ENCODE measurements at regions not wholly inside any gene's neighbourhood (a gene's known extent, or its start where the extent isn't known, plus 50 kb on each side); places are given as distances from the start of the nearest gene placed in this dataset.
"Not testable (repeated sequence)": the region's sequence is repeated elsewhere in the genome, so short reads cannot be mapped to it uniquely, and the experiment has no call there.

DNA sequence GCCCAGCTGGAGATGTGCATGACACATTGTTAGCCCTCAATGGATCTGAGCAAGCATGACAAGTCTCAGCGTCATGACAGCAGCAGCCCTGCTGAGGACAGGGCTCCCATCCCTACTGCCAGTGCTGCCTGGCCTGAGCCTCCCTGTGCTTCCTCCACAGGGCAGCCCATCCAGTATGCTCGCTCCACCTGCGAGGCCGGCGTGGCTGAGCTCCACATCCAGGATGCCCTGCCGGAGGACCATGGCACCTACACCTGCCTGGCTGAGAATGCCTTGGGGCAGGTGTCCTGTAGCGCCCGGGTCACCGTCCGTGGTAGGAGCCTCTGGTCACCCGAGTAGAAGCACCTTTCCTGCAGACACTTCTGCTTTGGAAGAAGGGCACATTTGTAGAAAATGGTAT lies 85.8 kb upstream of the OSBPL11 start:
- DNase-seq (ENCODE audit: low read depth in 2 of 2): no peak
- H3K9ac ChIP-seq (ENCODE audit: insufficient read depth, low read length): no peak overlapping the region
- no peak overlapping the region for H3K4me3 ChIP-seq (replicated peaks in 1 of 4; ENCODE audit: control extremely low read depth in 1 of 4, insufficient read depth in 1 of 4, low read depth in 3 of 4, low read length in 4 of 4)
- TF ChIP-seq, protein P1, sequence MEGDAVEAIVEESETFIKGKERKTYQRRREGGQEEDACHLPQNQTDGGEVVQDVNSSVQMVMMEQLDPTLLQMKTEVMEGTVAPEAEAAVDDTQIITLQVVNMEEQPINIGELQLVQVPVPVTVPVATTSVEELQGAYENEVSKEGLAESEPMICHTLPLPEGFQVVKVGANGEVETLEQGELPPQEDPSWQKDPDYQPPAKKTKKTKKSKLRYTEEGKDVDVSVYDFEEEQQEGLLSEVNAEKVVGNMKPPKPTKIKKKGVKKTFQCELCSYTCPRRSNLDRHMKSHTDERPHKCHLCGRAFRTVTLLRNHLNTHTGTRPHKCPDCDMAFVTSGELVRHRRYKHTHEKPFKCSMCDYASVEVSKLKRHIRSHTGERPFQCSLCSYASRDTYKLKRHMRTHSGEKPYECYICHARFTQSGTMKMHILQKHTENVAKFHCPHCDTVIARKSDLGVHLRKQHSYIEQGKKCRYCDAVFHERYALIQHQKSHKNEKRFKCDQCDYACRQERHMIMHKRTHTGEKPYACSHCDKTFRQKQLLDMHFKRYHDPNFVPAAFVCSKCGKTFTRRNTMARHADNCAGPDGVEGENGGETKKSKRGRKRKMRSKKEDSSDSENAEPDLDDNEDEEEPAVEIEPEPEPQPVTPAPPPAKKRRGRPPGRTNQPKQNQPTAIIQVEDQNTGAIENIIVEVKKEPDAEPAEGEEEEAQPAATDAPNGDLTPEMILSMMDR (conservative IDR thresholded peaks at IDR 0.05 in 1 of 2, IDR thresholded peaks at IDR 0.05 in 1 of 2; ENCODE audit: low read depth in 1 of 2, low read length in 2 of 2): no peak
- TF ChIP-seq EZH2 (IDR thresholded peaks at IDR 0.05; ENCODE audit: low read length, missing control alignments): no peak
- no peaks in the 10 kb centered on the region for H3K4me1 ChIP-seq (ENCODE audit: control insufficient read depth, extremely low read depth, insufficient read depth, low read length)
- no peaks in the 10 kb centered on the region for H4K20me1 ChIP-seq (ENCODE audit: control insufficient read depth, extremely low read depth, insufficient read depth, low read length)
- no peak overlapping the region for H2AFZ ChIP-seq (ENCODE audit: low read length)
- no peak overlapping the region for H3K4me2 ChIP-seq (ENCODE audit: extremely low read depth, insufficient read depth, low read length)
- H3K79me2 ChIP-seq (ENCODE audit: control insufficient read depth, insufficient read depth, low read length): no peaks in the 10 kb centered on the region
- no peaks in the 10 kb centered on the region for H3K36me3 ChIP-seq (ENCODE audit: control insufficient read depth, insufficient read depth, low read length)
- H3K27me3 ChIP-seq (ENCODE audit: control insufficient read depth, insufficient read depth, low read length): no peaks in the 10 kb centered on the region
- no peaks in the 10 kb centered on the region for H3K9me3 ChIP-seq (ENCODE audit: control insufficient read depth, insufficient read depth, low read depth, low read length)
- H3K27ac ChIP-seq (ENCODE audit: insufficient read depth, low read length): no peak overlapping the region

DNA sequence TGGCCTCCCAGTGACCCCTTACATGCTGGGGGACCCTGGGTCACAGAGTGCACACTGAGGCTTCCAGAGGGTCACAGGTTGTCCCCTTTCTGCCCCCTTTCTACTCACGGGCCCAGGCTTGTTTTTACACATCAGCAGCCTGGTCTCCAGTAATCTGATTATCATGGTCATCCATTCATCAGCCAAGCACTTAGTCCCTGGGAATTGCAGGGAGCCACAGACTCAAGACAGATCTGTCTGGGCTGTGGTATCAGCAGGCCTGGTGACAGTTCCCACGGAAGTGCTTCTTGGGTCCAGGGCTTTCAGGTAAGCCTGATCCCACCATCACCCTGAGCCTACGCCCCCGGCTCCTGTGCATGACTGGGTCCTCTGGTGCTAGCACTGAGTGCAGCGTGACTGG lies 86.6 kb upstream of the OSBPL11 start:
- not testable (repeated sequence) for H4K20me1 ChIP-seq (ENCODE audit: control insufficient read depth, extremely low read depth, insufficient read depth, low read length); H3K79me2 ChIP-seq (ENCODE audit: control insufficient read depth, insufficient read depth, low read length); H3K9ac ChIP-seq (ENCODE audit: insufficient read depth, low read length); H3K4me1 ChIP-seq (ENCODE audit: control insufficient read depth, extremely low read depth, insufficient read depth, low read length); H3K27ac ChIP-seq (ENCODE audit: insufficient read depth, low read length); H3K4me3 ChIP-seq (replicated peaks in 1 of 4; ENCODE audit: control extremely low read depth in 1 of 4, insufficient read depth in 1 of 4, low read depth in 3 of 4, low read length in 4 of 4); H3K4me2 ChIP-seq (ENCODE audit: extremely low read depth, insufficient read depth, low read length); H3K9me3 ChIP-seq (ENCODE audit: control insufficient read depth, insufficient read depth, low read depth, low read length); H3K36me3 ChIP-seq (ENCODE audit: control insufficient read depth, insufficient read depth, low read length); H2AFZ ChIP-seq (ENCODE audit: low read length); DNase-seq (ENCODE audit: low read depth in 2 of 2); H3K27me3 ChIP-seq (ENCODE audit: control insufficient read depth, insufficient read depth, low read length)

DNA sequence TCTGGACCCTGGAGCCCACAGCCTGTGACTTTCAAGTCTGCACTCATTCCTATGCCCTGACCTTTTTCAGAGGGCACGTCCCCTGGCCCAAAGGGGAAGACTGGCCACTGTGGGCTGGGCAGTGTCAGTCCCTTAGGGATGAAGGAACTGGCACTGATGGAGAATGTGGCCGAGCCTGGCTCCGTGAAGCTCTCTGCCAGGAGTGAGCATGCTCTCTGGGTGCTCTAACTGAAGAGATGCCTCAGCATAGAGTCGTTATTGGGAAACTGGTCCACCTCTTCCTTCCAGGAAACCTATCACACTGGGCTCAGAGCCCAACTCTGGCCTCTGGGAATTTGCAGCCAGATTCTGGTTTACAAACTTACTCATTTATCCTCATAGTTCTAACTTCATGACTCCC lies 87.3 kb upstream of the OSBPL11 start:
- H3K79me2 ChIP-seq (ENCODE audit: control insufficient read depth, insufficient read depth, low read length); H3K4me2 ChIP-seq (ENCODE audit: extremely low read depth, insufficient read depth, low read length); H3K36me3 ChIP-seq (ENCODE audit: control insufficient read depth, insufficient read depth, low read length); H3K4me1 ChIP-seq (ENCODE audit: control insufficient read depth, extremely low read depth, insufficient read depth, low read length); H4K20me1 ChIP-seq (ENCODE audit: control insufficient read depth, extremely low read depth, insufficient read depth, low read length); H3K9me3 ChIP-seq (ENCODE audit: control insufficient read depth, insufficient read depth, low read depth, low read length); H2AFZ ChIP-seq (ENCODE audit: low read length); H3K4me3 ChIP-seq (replicated peaks in 1 of 4; ENCODE audit: control extremely low read depth in 1 of 4, insufficient read depth in 1 of 4, low read depth in 3 of 4, low read length in 4 of 4); H3K27me3 ChIP-seq (ENCODE audit: control insufficient read depth, insufficient read depth, low read length); H3K27ac ChIP-seq (ENCODE audit: insufficient read depth, low read length); H3K9ac ChIP-seq (ENCODE audit: insufficient read depth, low read length): not testable (repeated sequence)
- DNase-seq (ENCODE audit: low read depth in 2 of 2): peak in 1 of 2 donors; percentile 55

DNA sequence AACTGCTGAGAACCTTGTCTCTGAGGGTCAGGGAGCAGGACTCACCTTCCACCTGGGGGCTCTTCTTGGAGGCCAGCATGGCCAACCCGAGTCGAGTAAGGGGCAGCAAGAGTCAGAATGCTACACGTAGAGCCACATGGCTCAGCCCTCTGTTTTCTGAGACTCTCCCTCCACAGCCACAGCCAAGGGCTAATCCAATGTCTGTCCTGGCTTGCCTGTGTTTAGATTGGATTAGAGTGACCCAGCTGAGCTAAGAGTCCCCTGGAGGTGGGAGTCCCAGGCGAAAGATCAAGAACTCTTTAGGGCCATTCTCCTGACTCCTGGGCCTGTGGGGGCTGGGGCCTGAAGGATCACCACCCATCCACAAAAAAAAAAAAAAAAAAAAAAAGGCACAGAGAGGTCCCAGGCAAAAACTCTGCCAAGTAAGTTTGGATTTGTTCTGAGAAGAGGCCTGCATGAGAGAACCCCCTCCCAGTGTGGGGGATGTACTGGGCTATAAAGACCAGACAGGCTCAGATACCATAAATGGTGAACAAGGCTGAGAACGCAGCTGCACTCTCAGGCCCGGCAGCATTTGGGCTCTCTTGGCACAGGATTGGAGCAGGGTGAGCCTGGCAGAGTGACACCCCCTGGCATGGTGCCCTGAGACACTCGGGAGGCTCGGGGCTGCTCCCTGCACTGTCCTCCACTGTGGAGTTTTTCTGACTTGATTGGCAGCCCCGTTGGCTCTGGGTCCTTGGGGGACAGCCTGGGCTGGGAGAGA lies 88.0 kb upstream of the OSBPL11 start:
- no peaks in the 10 kb centered on the region for H3K36me3 ChIP-seq (ENCODE audit: control insufficient read depth, insufficient read depth, low read length)

More for the DNA sequence above, 88.0 kb upstream of the OSBPL11 start:
- Histone ChIP-seq H3K4me2 (ENCODE audit: extremely low read depth, insufficient read depth, low read length) (no peak overlapping the region), H4K20me1 (ENCODE audit: control insufficient read depth, extremely low read depth, insufficient read depth, low read length) (no peaks in the 10 kb centered on the region), H3K4me1 (ENCODE audit: control insufficient read depth, extremely low read depth, insufficient read depth, low read length) (no peaks in the 10 kb centered on the region), H2AFZ (ENCODE audit: low read length) (no peak overlapping the region), H3K4me3 (replicated peaks in 1 of 4; ENCODE audit: control extremely low read depth in 1 of 4, insufficient read depth in 1 of 4, low read depth in 3 of 4, low read length in 4 of 4) (no peak overlapping the region), H3K9ac (ENCODE audit: insufficient read depth, low read length) (no peak overlapping the region), H3K9me3 (ENCODE audit: control insufficient read depth, insufficient read depth, low read depth, low read length) (no peaks in the 10 kb centered on the region), H3K79me2 (ENCODE audit: control insufficient read depth, insufficient read depth, low read length) (no peaks in the 10 kb centered on the region), H3K27ac (ENCODE audit: insufficient read depth, low read length) (no peak overlapping the region), H3K27me3 (ENCODE audit: control insufficient read depth, insufficient read depth, low read length) (no peaks in the 10 kb centered on the region)
- DNase-seq (ENCODE audit: low read depth in 2 of 2): no peak
- TF ChIP-seq, protein P1 (conservative IDR thresholded peaks at IDR 0.05 in 1 of 2, IDR thresholded peaks at IDR 0.05 in 1 of 2; ENCODE audit: low read depth in 1 of 2, low read length in 2 of 2): no peak
- TF ChIP-seq EZH2 (IDR thresholded peaks at IDR 0.05; ENCODE audit: low read length, missing control alignments): no peak
